ENCODE measurements at regions not wholly inside any gene's neighbourhood (a gene's known extent, or its start where the extent isn't known, plus 50 kb on each side); places are given as distances from the start of the nearest gene placed in this dataset.
"Not testable (repeated sequence)": the region's sequence is repeated elsewhere in the genome, so short reads cannot be mapped to it uniquely, and the experiment has no call there.

- not testable (repeated sequence) for TF ChIP-seq CTCF (IDR thresholded peaks at IDR 0.05; ENCODE audit: low read length); EZH2 (optimal IDR thresholded peaks at IDR 0.05; ENCODE audit: low read depth, low read length); EZH2phosphoT487 (IDR thresholded peaks at IDR 0.05; ENCODE audit: low read length)
Measured at GRCh38 chr7:109687269-109687668, 1117.6 kb downstream of the DNAJB9 start.

Data from MM.1S (cell line).